Small intestine (tissue), 7 donors: ENCODE measurements at regions not wholly inside any gene's neighbourhood (a gene's known extent, or its start where the extent isn't known, plus 50 kb on each side); places are given as distances from the start of the nearest gene placed in this dataset.

Experiments used
- DNase-seq, 2 donors: peaks; one replicate each; pipeline versions ENCODE4 v3.0.0 to v3.0.0-alpha.2; 2013
- FAIRE-seq: peaks from 2 replicates; lab custom pipeline; 2012; peaks lifted over from hg19 to GRCh38; lab: Jason Lieb, UNC
- H3K27ac ChIP-seq, 3 donors: one replicate each; pipeline ENCODE4 v1.5.1; 2013; ENCODE audit warnings: low read length in 2 of 3, mild to moderate bottlenecking in 2 of 3, control low read depth in 1 of 3, inconsistent platforms in 1 of 3, low read depth in 1 of 3, moderate library complexity in 1 of 3
- H3K27me3 ChIP-seq, 3 donors: one replicate each; pipeline ENCODE4 v1.6.1; 2013; ENCODE audit warnings: low read length in 3 of 3, inconsistent platforms in 1 of 3; ENCODE audit not compliant: control insufficient read depth in 3 of 3, insufficient read depth in 3 of 3
- H3K36me3 ChIP-seq, 3 donors: one replicate each; pipeline ENCODE4 v1.6.1; 2013; ENCODE audit warnings: low read length in 3 of 3, inconsistent platforms in 1 of 3, low read depth in 1 of 3, mild to moderate bottlenecking in 1 of 3, moderate library complexity in 1 of 3; ENCODE audit not compliant: control insufficient read depth in 3 of 3, insufficient read depth in 2 of 3
- H3K4me1 ChIP-seq, 3 donors: one replicate each; pipeline ENCODE4 v1.6.1; 2013; ENCODE audit warnings: low read length in 2 of 3, inconsistent platforms in 1 of 3, low read depth in 1 of 3, mild to moderate bottlenecking in 1 of 3, moderate library complexity in 1 of 3; ENCODE audit not compliant: control insufficient read depth in 3 of 3, insufficient read depth in 2 of 3
- H3K4me3 ChIP-seq, 3 donors: one replicate each; pipeline ENCODE4 v1.5.1; 2013; ENCODE audit warnings: low read length in 3 of 3, control low read depth in 1 of 3, inconsistent platforms in 1 of 3, low read depth in 1 of 3, mild to moderate bottlenecking in 1 of 3, moderate library complexity in 1 of 3
- H3K9me3 ChIP-seq, 2 donors: one replicate each; pipeline ENCODE4 v1.6.1; 2013; ENCODE audit warnings: low read depth in 1 of 2, low read length in 1 of 2; ENCODE audit not compliant: control insufficient read depth in 2 of 2, insufficient read depth in 1 of 2
- WGBS, 3 donors: extraction: QIAGEN DNeasy Blood & Tissue Kit; methylation state at CpG; one replicate each; pipeline ENCODE4 v1.1.7; 2013; 5-methylcytosine and 5-hydroxymethylcytosine counted together
- donor health status: healthy with polysubstance abuse.
- donor health status: control.
- donor health status: control.
- donor health status: Bipolar disorder and iron deficiency.
- donor health status: healthy.

DNA sequence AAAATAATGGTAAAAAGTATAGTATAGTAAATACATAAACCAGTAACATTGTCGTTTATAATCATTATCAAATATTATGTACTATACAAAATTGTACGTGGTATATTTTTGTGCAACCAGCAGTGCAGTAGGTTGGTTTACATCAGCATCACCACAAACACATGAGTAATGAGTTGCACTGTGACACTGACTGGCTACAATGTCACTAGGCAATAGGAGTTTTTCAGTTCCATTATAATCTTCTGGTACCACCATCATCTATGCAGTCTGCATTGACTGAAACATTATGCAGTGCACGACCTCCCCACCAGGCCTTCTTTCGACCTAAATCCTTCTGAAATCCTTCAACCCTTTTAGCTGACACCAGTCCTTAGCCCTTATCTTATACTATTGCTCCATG lies 105.8 kb downstream of the SREK1 start:
- Histone ChIP-seq H3K27ac (no peak overlapping the region), H3K36me3 (no peaks in the 10 kb centered on the region), H3K27me3 (no peaks in the 10 kb centered on the region), H3K9me3 (no peaks in the 10 kb centered on the region), H3K4me1 (no peaks in the 10 kb centered on the region), H3K4me3 (no peak overlapping the region)
- FAIRE-seq (no peak), DNase-seq (no peak)
- WGBS, 3 donors = 73 to 79% (median 76%) methylated on average over 4 of the region's 4 CpGs

DNA sequence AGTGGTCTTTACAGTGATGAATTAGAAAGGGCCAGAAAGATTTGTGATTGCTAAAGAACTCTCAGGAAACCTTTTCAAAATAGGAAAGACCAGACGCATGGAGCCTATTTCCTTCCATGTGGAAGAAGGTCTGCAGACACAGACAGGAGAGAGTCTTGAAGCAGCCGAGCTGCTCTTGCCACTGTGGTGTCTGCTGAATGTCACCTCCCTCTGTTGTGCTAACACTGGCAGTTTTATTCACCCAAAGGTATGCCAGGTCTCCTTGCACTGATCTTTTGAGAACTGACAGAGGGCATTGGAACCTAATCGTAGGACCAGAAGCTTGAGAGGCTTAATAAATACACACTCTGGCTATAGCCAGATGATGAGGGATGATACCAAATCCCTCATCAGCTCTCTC lies 108.7 kb downstream of the SREK1 start:
- H3K36me3 ChIP-seq = no peaks in the 10 kb centered on the region
- DNase-seq (no peak), FAIRE-seq (no peak)
- H3K4me3 ChIP-seq = no peak overlapping the region
- no peaks in the 10 kb centered on the region for H3K9me3 ChIP-seq
- no peak overlapping the region for H3K27ac ChIP-seq
- whole genome bisulfite sequencing, 3 donors = 74 to 80% (median 79%) methylated on average over 3 of the region's 3 CpGs
- no peaks in the 10 kb centered on the region for H3K4me1 ChIP-seq
- no peaks in the 10 kb centered on the region for H3K27me3 ChIP-seq

DNA sequence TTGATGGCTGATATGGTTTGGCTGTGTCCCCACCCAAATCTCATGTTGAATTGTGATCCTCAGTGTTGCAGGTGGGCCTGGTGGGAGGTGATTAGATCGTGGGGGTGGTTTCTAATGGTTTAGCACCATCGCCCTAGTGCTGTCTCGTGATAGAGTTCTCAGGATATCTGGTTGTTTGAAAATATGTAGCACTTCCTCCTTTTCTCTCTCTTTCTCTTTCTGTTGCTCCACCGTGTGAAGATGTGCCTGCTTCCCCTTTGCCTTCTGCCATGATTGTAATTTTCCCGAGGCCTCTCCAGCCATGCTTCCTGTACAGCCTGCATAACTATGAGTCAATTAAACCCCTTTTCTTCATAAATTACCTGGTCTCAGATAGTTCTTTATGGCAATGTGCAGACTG lies 111.6 kb downstream of the SREK1 start:
- DNase-seq = no peak
- Histone ChIP-seq H3K36me3 (no peaks in the 10 kb centered on the region), H3K9me3 (no peaks in the 10 kb centered on the region), H3K27me3 (no peaks in the 10 kb centered on the region), H3K27ac (no peak overlapping the region), H3K4me3 (no peak overlapping the region), H3K4me1 (no peaks in the 10 kb centered on the region)
- FAIRE-seq = no peak
- WGBS, 3 donors = 60 to 74% (median 65%) methylated on average over 5 of the region's 5 CpGs

DNA sequence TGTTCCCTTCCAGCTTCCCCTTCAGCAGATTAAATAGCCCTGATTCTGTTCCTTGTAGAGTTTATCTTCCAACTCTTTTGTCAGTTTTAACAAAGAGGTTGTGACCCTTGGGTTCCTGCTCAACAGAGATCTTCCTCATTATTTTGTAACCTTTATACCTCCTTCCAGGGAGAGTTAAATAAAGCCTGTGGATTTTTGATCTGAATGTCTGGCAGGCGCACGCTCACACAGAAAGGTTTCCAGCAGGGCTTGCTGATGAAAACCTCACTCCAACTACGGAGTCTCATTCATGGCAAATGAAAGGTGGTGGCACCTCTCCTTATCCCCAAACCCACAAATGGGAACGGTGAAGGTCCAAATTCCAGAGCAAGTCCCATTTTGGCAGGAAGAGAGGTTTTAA lies 129.0 kb downstream of the SREK1 start:
- 67 to 81% (median 71%) methylated on average over 4 of the region's 4 CpGs for WGBS, 3 donors
- no peak for FAIRE-seq

DNA sequence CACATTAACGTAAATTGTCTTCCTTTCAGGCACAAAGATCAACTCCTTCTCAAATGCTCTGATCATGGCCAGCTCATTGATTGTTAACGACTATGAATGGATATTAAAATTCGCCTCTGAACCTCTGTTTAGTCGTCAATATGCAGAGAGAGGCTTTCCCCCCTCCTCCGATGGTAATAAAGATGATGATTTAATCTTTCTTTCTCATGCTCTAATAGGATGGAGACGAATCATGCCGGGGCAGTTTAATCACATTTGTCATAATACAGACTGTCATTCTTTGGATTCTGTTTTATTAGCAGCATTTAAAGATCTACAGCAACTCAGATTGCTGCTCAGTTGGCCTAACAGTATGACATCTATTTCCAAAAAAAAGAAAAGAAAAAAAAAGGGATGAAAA lies 132.9 kb downstream of the SREK1 start:
- Histone ChIP-seq H3K27ac (no peak overlapping the region), H3K4me3 (no peak overlapping the region), H3K27me3 (peaks cover 0 to 2% (median 0%) of the 10 kb centered on the region in 3 donors), H3K4me1 (no peaks in the 10 kb centered on the region), H3K36me3 (no peaks in the 10 kb centered on the region), H3K9me3 (no peaks in the 10 kb centered on the region)
- WGBS, 3 donors = 68 to 83% (median 79%) methylated on average over 7 of the region's 7 CpGs
- DNase-seq = no peak
- FAIRE-seq = no peak

More for the DNA sequence above, 129.0 kb downstream of the SREK1 start:
- H3K4me1 ChIP-seq = no peaks in the 10 kb centered on the region
- DNase-seq = no peak
- H3K4me3 ChIP-seq = no peak overlapping the region
- H3K9me3 ChIP-seq = no peaks in the 10 kb centered on the region
- no peaks in the 10 kb centered on the region for H3K36me3 ChIP-seq
- no peak overlapping the region for H3K27ac ChIP-seq
- H3K27me3 ChIP-seq = peaks cover 0 to 2% (median 0%) of the 10 kb centered on the region in 3 donors

DNA sequence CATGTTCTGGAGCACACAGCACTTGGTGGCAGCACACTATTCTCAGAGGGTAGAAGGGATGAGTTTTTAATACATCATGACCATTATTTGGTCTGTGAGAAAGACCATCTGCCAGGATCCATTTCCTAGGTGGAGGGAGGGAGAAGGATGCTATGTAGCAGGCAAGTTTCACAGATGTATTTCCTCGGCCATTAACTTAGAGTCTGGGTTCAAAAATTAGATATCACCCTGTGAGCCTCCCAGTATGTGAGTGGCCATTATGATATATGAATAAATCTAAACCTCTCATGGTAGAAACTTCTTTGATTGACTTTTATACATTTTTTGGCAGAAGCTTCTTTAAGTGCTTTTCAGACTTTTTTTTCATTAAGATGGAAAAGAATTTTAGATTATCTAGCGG lies 133.9 kb downstream of the SREK1 start:
- Histone ChIP-seq H3K36me3 (no peaks in the 10 kb centered on the region), H3K9me3 (no peaks in the 10 kb centered on the region), H3K4me3 (no peak overlapping the region), H3K27ac (no peak overlapping the region), H3K4me1 (no peaks in the 10 kb centered on the region), H3K27me3 (peaks cover 0 to 2% (median 0%) of the 10 kb centered on the region in 3 donors)
- WGBS, 3 donors = 87 to 92% (median 91%) methylated on average over 2 of the region's 2 CpGs
- FAIRE-seq (no peak), DNase-seq (no peak)

DNA sequence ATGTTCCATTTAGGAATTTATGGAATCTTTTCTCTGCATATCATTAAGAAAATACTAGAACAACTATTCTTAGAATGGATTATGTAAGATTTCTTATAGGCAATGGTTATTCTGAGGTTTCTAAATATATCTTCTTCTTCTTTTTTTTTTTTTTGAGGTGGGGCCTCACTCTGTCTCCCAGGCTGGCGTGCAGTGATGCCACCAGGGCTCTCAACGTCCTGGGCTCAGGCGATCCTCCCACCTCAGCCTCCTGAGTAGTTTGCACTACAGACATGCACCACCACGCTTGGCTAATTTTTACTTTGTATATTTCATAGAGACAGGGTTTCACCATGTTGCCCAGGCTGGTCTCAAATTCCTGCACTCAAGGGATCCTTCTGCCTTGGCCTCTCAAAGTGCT lies 137.2 kb downstream of the SREK1 start:
- no peaks in the 10 kb centered on the region for H3K4me1 ChIP-seq
- DNase-seq (no peak), FAIRE-seq (no peak)
- no peaks in the 10 kb centered on the region for H3K27me3 ChIP-seq
- no peak overlapping the region for H3K27ac ChIP-seq
- no peaks in the 10 kb centered on the region for H3K9me3 ChIP-seq
- no peak overlapping the region for H3K4me3 ChIP-seq
- no peaks in the 10 kb centered on the region for H3K36me3 ChIP-seq
- WGBS, 3 donors = 76 to 86% (median 78%) methylated on average over 4 of the region's 4 CpGs

DNA sequence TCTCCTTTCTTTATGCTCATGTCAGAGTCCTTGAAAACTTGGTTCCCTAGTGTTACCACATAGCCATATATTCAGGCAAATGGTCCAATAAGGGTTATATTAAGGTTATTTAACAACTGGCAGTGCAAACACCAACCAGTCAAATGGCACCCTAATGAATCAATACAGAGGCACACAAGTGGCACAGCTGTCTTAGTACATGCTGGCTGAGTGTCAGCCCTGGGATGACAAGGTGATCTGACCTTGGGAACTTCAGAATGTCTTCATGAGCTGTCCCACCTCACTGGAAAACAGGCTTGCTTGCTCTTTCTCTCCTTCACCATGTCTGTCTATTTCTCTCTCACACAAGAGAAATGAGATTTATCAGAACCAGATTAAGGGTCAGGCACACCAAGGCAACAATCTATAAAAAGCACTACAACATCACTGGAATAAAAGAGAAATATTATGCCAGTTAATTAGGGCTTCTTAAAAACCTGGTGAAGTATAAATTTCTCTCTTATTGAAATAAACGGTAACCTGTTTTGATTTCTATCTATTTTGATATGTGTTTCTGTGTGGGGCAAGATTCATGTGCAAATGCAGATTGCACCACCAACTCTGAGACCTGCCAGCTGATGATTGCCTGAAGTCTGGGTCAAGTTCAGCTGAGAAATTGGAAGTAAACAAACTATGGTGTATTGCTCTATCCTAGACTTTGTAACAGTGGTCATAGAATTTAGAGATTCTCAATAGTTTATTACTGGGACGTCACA lies 140.7 kb downstream of the SREK1 start:
- H3K27me3 ChIP-seq = no peaks in the 10 kb centered on the region
- no peak overlapping the region for H3K4me3 ChIP-seq
- H3K27ac ChIP-seq = no peak overlapping the region
- H3K9me3 ChIP-seq = no peaks in the 10 kb centered on the region
- FAIRE-seq = no peak
- no peaks in the 10 kb centered on the region for H3K36me3 ChIP-seq
- WGBS, 3 donors = 48 to 78% (median 65%) methylated on average over 2 of the region's 2 CpGs
- H3K4me1 ChIP-seq = no peaks in the 10 kb centered on the region
- no peak for DNase-seq
